HCT116 (cell line): ENCODE measurements at regions not wholly inside any gene's neighbourhood (a gene's known extent, or its start where the extent isn't known, plus 50 kb on each side); places are given as distances from the start of the nearest gene placed in this dataset.

Experiments used
- ATAC-seq: fragments of 200-7000 bp; cut with Tn5 transposase; 2 replicates; pipeline ENCODE4 v1.9.1; 2020; ENCODE audit warnings: mild to moderate bottlenecking, moderate library complexity
- BruUV-seq: library from RNA; stranded (reverse); fragments of 400-500 nt; replicated peaks from 2 replicates; lab custom pipeline; 2021; lab: Mats Ljungman, UMichigan
- CTCF ChIA-PET: fragments of 300-600 bp; sonication (Branson Sonifier 250); formaldehyde crosslinking; loops from one replicate; lab custom pipeline; 2021; ENCODE audit warnings: antibody characterized with exemption; lab: Charles Lee
- POLR2A ChIA-PET: fragments of 300-600, 350-600 bp; sonication (Branson Sonifier 250); formaldehyde crosslinking; loops from one replicate; lab custom pipeline; 2021; ENCODE audit warnings: antibody characterized with exemption; lab: Charles Lee
- RAD21 ChIA-PET, 2 experiments: fragments of 300-600 bp; sonication (Branson Sonifier 250); formaldehyde crosslinking; loops; one replicate each; lab custom pipeline; 2023; ENCODE audit warnings: low total read pairs in 2 of 2; ENCODE audit not compliant: uncharacterized antibody in 2 of 2, unreplicated experiment in 2 of 2, low non-redundant PET in 1 of 2; lab: Charles Lee
- DNase-seq: peaks from one replicate; pipeline ENCODE4 v3.0.0-alpha.2; 2010; ENCODE audit warnings: low read depth, low spot score
- H2AFZ ChIP-seq: fragments of 200-600 bp; shearing (Covaris generic), sonication (generic); 2 replicates; pipeline ENCODE4 v1.6.1; 2017; ENCODE audit warnings: low read depth, mixed run types, mixed read lengths, antibody characterized with exemption, low read length; ENCODE audit not compliant: poor library complexity, severe bottlenecking
- H3K27ac ChIP-seq: 2 replicates; pipeline ENCODE4 v1.5.1; 2012; ENCODE audit warnings: low read depth, low read length
- H3K27me3 ChIP-seq: fragments of 200-600 bp; sonication (generic); 2 replicates; pipeline ENCODE4 v1.6.1; 2016; ENCODE audit warnings: mixed run types, low read length, mixed read lengths; ENCODE audit not compliant: insufficient read depth
- H3K36me3 ChIP-seq, 2 experiments: fragments of 200-500 bp in 1 of 2; fragments of 200-600 bp in 1 of 2; sonication (Bioruptor generic) in 1 of 2; sonication (generic) in 1 of 2; 2 replicates each; pipeline versions ENCODE4 v1.5.1 to v1.6.1; 2014 to 2016; ENCODE audit warnings: low read length in 2 of 2, inconsistent platforms in 1 of 2, mixed read lengths in 1 of 2, mixed run types in 1 of 2; ENCODE audit not compliant: insufficient read depth in 2 of 2, control insufficient read depth in 1 of 2
- H3K4me1 ChIP-seq, 2 experiments: fragments of 200-600 bp in 1 of 2; sonication (generic) in 1 of 2; 2 replicates each; pipeline versions ENCODE4 v1.5.1 to v1.6.1; 2012 to 2017; ENCODE audit warnings: low read length in 2 of 2, inconsistent platforms in 1 of 2, mild to moderate bottlenecking in 1 of 2, mixed read lengths in 1 of 2, mixed run types in 1 of 2, moderate library complexity in 1 of 2; ENCODE audit not compliant: insufficient read depth in 2 of 2, control insufficient read depth in 1 of 2
- H3K4me2 ChIP-seq: fragments of 200-600 bp; sonication (generic); 2 replicates; pipeline ENCODE4 v1.6.1; 2017; ENCODE audit warnings: mixed run types, low read length, mixed read lengths
- H3K4me3 ChIP-seq, 2 experiments: fragments of 200-600 bp in 1 of 2; sonication (generic) in 1 of 2; replicated peaks in 1 of 2; 2 replicates each; pipeline ENCODE4 v1.5.1; 2011 to 2016; ENCODE audit warnings: low read length in 2 of 2, control low read depth in 1 of 2, low read depth in 1 of 2, mild to moderate bottlenecking in 1 of 2, mixed read lengths in 1 of 2, mixed run types in 1 of 2
- H3K79me2 ChIP-seq: fragments of 200-600 bp; sonication (generic); 2 replicates; pipeline ENCODE4 v1.6.1; 2017; ENCODE audit warnings: mild to moderate bottlenecking, mixed run types, low read length, moderate library complexity, mixed read lengths; ENCODE audit not compliant: insufficient read depth
- H3K9ac ChIP-seq: fragments of 200-600 bp; sonication (generic); 2 replicates; pipeline ENCODE4 v1.6.1; 2016; ENCODE audit warnings: low read length, mixed read lengths
- H3K9me2 ChIP-seq: fragments of 200-600 bp; sonication (generic), shearing (Covaris generic); 2 replicates; pipeline ENCODE4 v1.6.1; 2017; ENCODE audit warnings: mixed run types, mild to moderate bottlenecking, moderate library complexity; ENCODE audit not compliant: insufficient read depth
- H3K9me3 ChIP-seq, 2 experiments: fragments of 200-500 bp in 1 of 2; fragments of 200-600 bp in 1 of 2; sonication (Bioruptor generic) in 1 of 2; sonication (generic) in 1 of 2; 2 replicates each; pipeline ENCODE4 v1.6.1; 2014 to 2017; ENCODE audit warnings: low read length in 2 of 2, mixed read lengths in 2 of 2, inconsistent platforms in 1 of 2, low read depth in 1 of 2, mild to moderate bottlenecking in 1 of 2, mixed run types in 1 of 2, moderate library complexity in 1 of 2; ENCODE audit not compliant: control insufficient read depth in 1 of 2, insufficient read depth in 1 of 2
- H4K20me1 ChIP-seq: fragments of 200-600 bp; sonication (generic), shearing (Covaris generic); 2 replicates; pipeline ENCODE4 v1.6.1; 2017; ENCODE audit warnings: mixed run types, mild to moderate bottlenecking, moderate library complexity; ENCODE audit not compliant: insufficient read depth
- CBX3 ChIP-seq: IDR thresholded peaks from 2 replicates; pipeline ENCODE4 v1.6.1; 2012; ENCODE audit warnings: low read depth
- CEBPB ChIP-seq: IDR thresholded peaks from 2 replicates; pipeline ENCODE4 v1.6.1; 2012; ENCODE audit warnings: low read depth
- EGR1 ChIP-seq: IDR thresholded peaks from 2 replicates; pipeline ENCODE4 v1.6.1; 2012; ENCODE audit warnings: low read depth
- ELF1 ChIP-seq: IDR thresholded peaks from 2 replicates; pipeline ENCODE4 v1.6.1; 2012; ENCODE audit warnings: low read depth, borderline replicate concordance
- EZH2 ChIP-seq: fragments of 200-600 bp; sonication (generic); IDR thresholded peaks from 2 replicates; pipeline ENCODE4 v1.6.1; 2017; ENCODE audit warnings: antibody characterized with exemption, mixed run types
- EZH2phosphoT487 ChIP-seq: fragments of 200-600 bp; IDR thresholded peaks from 2 replicates; pipeline ENCODE4 v1.6.1; 2018; ENCODE audit warnings: antibody characterized with exemption, borderline replicate concordance
- MAX ChIP-seq: IDR thresholded peaks from 2 replicates; pipeline ENCODE4 v1.6.1; 2012
- RAD21 ChIP-seq: IDR thresholded peaks from 2 replicates; pipeline ENCODE4 v1.6.1; 2012; ENCODE audit warnings: low read depth, mild to moderate bottlenecking
- SIN3A ChIP-seq: IDR thresholded peaks from 2 replicates; pipeline ENCODE4 v1.6.1; 2012; ENCODE audit warnings: low read depth
- YY1 ChIP-seq: IDR thresholded peaks from 2 replicates; pipeline ENCODE4 v1.6.1; 2011; ENCODE audit warnings: low read length, low read depth, moderate library complexity, mild to moderate bottlenecking; ENCODE audit not compliant: insufficient replicate concordance; ENCODE audit errors: extremely low read depth
- ZNF274 ChIP-seq: fragments of 200-500 bp; sonication (Bioruptor generic); IDR thresholded peaks from 2 replicates; pipeline ENCODE4 v1.6.1; 2014; ENCODE audit warnings: mild to moderate bottlenecking, low read depth, low read length, inconsistent platforms
- intact Hi-C: fragments of 100-400 bp; cut with micrococcal nuclease; formaldehyde crosslinking; loops from 2 replicates; pipeline ENCODE4 v1.10.0; 2022
- TF ChIP-seq, protein P1 (sequence below), 3 experiments: fragments of 200-600 bp in 1 of 3; sonication (generic) in 1 of 3; IDR thresholded peaks in 2 of 3; conservative IDR thresholded peaks in 1 of 3; 2 replicates each; pipeline ENCODE4 v1.5.1; 2012 to 2017; ENCODE audit warnings: low read depth in 2 of 3, low read length in 2 of 3, antibody characterized with exemption in 1 of 3, borderline replicate concordance in 1 of 3, control low read depth in 1 of 3, mild to moderate bottlenecking in 1 of 3, mixed read lengths in 1 of 3, mixed run types in 1 of 3, moderate library complexity in 1 of 3; ENCODE audit not compliant: insufficient read depth in 1 of 3

DNA sequence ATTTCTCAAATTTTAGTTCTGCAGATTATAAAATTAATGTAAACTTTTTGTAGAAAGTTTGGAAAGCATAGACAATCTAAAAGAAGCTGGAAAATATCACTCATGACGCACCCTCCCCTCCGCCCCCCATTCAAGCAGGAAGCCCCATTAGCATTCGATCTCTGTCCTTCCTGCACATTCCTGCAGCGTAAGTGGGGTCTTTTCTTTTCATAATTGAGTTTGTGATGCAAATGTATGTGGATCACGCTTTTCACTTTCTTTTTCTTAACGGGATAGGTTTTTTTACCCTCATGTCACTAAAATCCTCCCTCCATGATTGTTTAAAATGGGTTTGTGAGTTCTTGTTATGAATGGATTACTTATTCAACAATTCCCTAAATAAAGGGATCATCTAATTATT is 181.7 kb upstream of the HDAC4 start:
- no TSS peak for BruUV-seq
- Histone ChIP-seq H3K4me3 (no peak overlapping the region), H3K9ac (no peak overlapping the region), H4K20me1 (no peaks in the 10 kb centered on the region), H3K9me2 (no peaks in the 10 kb centered on the region), H3K27ac (no peak overlapping the region), H3K79me2 (no peaks in the 10 kb centered on the region), H2AFZ (no peak overlapping the region), H3K36me3 (no peaks in the 10 kb centered on the region), H3K4me1 (no peaks in the 10 kb centered on the region), H3K9me3 (no peaks in the 10 kb centered on the region), H3K27me3 (no peaks in the 10 kb centered on the region), H3K4me2 (no peak overlapping the region)
- DNase-seq: no peak
- RAD21 ChIA-PET: no interaction called here
- no peak for ATAC-seq
- POLR2A ChIA-PET: no interaction called here
- CTCF ChIA-PET: no interaction called here
- intact Hi-C loops: no loop called here
- TF ChIP-seq EZH2phosphoT487: no peak
- no peak for TF ChIP-seq YY1
- TF ChIP-seq EZH2: no peak
- no peak for TF ChIP-seq SIN3A
- TF ChIP-seq ELF1: no peak
- TF ChIP-seq CBX3: no peak
- TF ChIP-seq MAX: no peak
- TF ChIP-seq ZNF274: no peak
- TF ChIP-seq, protein P1, sequence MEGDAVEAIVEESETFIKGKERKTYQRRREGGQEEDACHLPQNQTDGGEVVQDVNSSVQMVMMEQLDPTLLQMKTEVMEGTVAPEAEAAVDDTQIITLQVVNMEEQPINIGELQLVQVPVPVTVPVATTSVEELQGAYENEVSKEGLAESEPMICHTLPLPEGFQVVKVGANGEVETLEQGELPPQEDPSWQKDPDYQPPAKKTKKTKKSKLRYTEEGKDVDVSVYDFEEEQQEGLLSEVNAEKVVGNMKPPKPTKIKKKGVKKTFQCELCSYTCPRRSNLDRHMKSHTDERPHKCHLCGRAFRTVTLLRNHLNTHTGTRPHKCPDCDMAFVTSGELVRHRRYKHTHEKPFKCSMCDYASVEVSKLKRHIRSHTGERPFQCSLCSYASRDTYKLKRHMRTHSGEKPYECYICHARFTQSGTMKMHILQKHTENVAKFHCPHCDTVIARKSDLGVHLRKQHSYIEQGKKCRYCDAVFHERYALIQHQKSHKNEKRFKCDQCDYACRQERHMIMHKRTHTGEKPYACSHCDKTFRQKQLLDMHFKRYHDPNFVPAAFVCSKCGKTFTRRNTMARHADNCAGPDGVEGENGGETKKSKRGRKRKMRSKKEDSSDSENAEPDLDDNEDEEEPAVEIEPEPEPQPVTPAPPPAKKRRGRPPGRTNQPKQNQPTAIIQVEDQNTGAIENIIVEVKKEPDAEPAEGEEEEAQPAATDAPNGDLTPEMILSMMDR (IDR thresholded peaks at IDR 0.05 in 2 of 3, conservative IDR thresholded peaks at IDR 0.05 in 1 of 3; ENCODE audit: borderline replicate concordance in 1 of 3, insufficient read depth in 1 of 3, low read depth in 2 of 3, low read length in 2 of 3): no peak
- no peak for TF ChIP-seq CEBPB
- TF ChIP-seq EGR1: no peak
- TF ChIP-seq RAD21: no peak
